Stromal cell of bone marrow (primary cell): ENCODE measurements at regions not wholly inside any gene's neighbourhood (a gene's known extent, or its start where the extent isn't known, plus 50 kb on each side); places are given as distances from the start of the nearest gene placed in this dataset.
"Not testable (repeated sequence)": the region's sequence is repeated elsewhere in the genome, so short reads cannot be mapped to it uniquely, and the experiment has no call there.

Source experiments
- DNase-seq: peaks from one replicate; pipeline ENCODE4 v3.0.0-alpha.2; 2012; ENCODE audit warnings: low read depth

GRCh38 chr6:66128243-66128642 lies 421.2 kb upstream of the EYS start:
- DNase-seq = no peak

GRCh38 chr6:66127061-66127460 lies 420.0 kb upstream of the EYS start:
- no peak for DNase-seq

- no peak for DNase-seq
These were observed 419.3 kb upstream of the EYS start for GRCh38 chr6:66126358-66126757.

- no peak for DNase-seq
These were observed 396.9 kb upstream of the EYS start for GRCh38 chr6:66103954-66104353.

- DNase-seq = no peak
These were observed 396.3 kb upstream of the EYS start for GRCh38 chr6:66103354-66103753.

- no peak for DNase-seq
These were observed 389.7 kb upstream of the EYS start for GRCh38 chr6:66096679-66097078.

GRCh38 chr6:66094615-66095014 lies 387.6 kb upstream of the EYS start:
- DNase-seq = no peak

- not testable (repeated sequence) for DNase-seq
These were observed 385.3 kb upstream of the EYS start for GRCh38 chr6:66092306-66092705.

- DNase-seq = no peak
These were observed 379.5 kb upstream of the EYS start for GRCh38 chr6:66086532-66086931.

GRCh38 chr6:66082914-66083313 lies 375.9 kb upstream of the EYS start:
- DNase-seq = no peak

GRCh38 chr6:66068907-66069306 lies 361.9 kb upstream of the EYS start:
- DNase-seq = no peak

GRCh38 chr6:66068033-66068432 lies 361.0 kb upstream of the EYS start:
- DNase-seq = no peak

GRCh38 chr6:66065313-66065712 lies 358.3 kb upstream of the EYS start:
- no peak for DNase-seq

GRCh38 chr6:66057034-66057433 lies 350.0 kb upstream of the EYS start:
- DNase-seq = no peak

- no peak for DNase-seq
These were observed 347.9 kb upstream of the EYS start for GRCh38 chr6:66054967-66055366.

- no peak for DNase-seq
These were observed 344.8 kb upstream of the EYS start for GRCh38 chr6:66051812-66052211.

- no peak for DNase-seq
These were observed 341.9 kb upstream of the EYS start for GRCh38 chr6:66048684-66049474.

GRCh38 chr6:66032626-66033025 lies 325.6 kb upstream of the EYS start:
- DNase-seq = no peak

- DNase-seq = no peak
These were observed 322.4 kb upstream of the EYS start for GRCh38 chr6:66029391-66029790.

GRCh38 chr6:65999288-65999791 lies 292.3 kb upstream of the EYS start:
- no peak for DNase-seq

- DNase-seq = no peak
These were observed 291.5 kb upstream of the EYS start for GRCh38 chr6:65998544-65998943.

GRCh38 chr6:65997539-65997938 lies 290.5 kb upstream of the EYS start:
- DNase-seq = no peak

GRCh38 chr6:65996096-65996495 lies 289.1 kb upstream of the EYS start:
- DNase-seq = no peak

GRCh38 chr6:65989676-65990075 lies 282.6 kb upstream of the EYS start:
- no peak for DNase-seq
